ENCODE measurements at regions not wholly inside any gene's neighbourhood (a gene's known extent, or its start where the extent isn't known, plus 50 kb on each side); places are given as distances from the start of the nearest gene placed in this dataset.

- H3K27ac ChIP-seq (ENCODE audit: control insufficient read depth, insufficient read depth): no peak overlapping the region
- TF ChIP-seq FOXK2 (IDR thresholded peaks at IDR 0.05) (no peak), SIX5 (IDR thresholded peaks at IDR 0.05; ENCODE audit: low read depth, low read length, severe bottlenecking) (no peak), ZNF207 (IDR thresholded peaks at IDR 0.05; ENCODE audit: borderline replicate concordance) (no peak), USF1 (IDR thresholded peaks at IDR 0.05; ENCODE audit: borderline replicate concordance, extremely low read length, insufficient read depth, low read depth, low read length) (no peak), MXI1 (IDR thresholded peaks at IDR 0.05; ENCODE audit: low read depth, low read length) (no peak), E2F8 (IDR thresholded peaks at IDR 0.05; ENCODE audit: low read depth, partially characterized antibody) (no peak), HDGF (IDR thresholded peaks at IDR 0.05) (no peak), USF2 (IDR thresholded peaks at IDR 0.05; ENCODE audit: borderline replicate concordance, low read depth, low read length) (no peak), POU2F2 (IDR thresholded peaks at IDR 0.05; ENCODE audit: borderline replicate concordance, low read depth, low read length) (no peak)
- CTCF ChIA-PET: no interaction called here
- SMC1A ChIA-PET (ENCODE audit: uncharacterized antibody, unreplicated experiment): no interaction called here
- no peaks in the 10 kb centered on the region for H3K36me3 ChIP-seq (ENCODE audit: control insufficient read depth in 2 of 2, insufficient read depth in 2 of 2, low read length in 1 of 2)
- no peak for ATAC-seq
- in situ Hi-C loops (cut with MboI): no loop called here
- no peak for DNase-seq (ENCODE audit: low read depth, low spot score)
- intact Hi-C loops (cut with micrococcal nuclease; ENCODE audit: unreplicated experiment): no loop called here
- H3K79me2 ChIP-seq (ENCODE audit: control insufficient read depth, insufficient read depth, low read length): no peaks in the 10 kb centered on the region
- H4K20me1 ChIP-seq (ENCODE audit: control insufficient read depth, insufficient read depth): no peaks in the 10 kb centered on the region
- WGBS (ENCODE audit: insufficient coverage, insufficient replicate concordance, low lambda C conversion rate, missing lambda C conversion rate): 0% methylated on average over 2 of the region's 2 CpGs
- no TSS peak for BruUV-seq (replicated peaks)
- FAIRE-seq: no peak
- no peaks in the 10 kb centered on the region for H3K4me1 ChIP-seq (ENCODE audit: control insufficient read depth, insufficient read depth, low read length)
- RAD21 ChIA-PET (ENCODE audit: unreplicated experiment): no interaction called here
- H3K27me3 ChIP-seq (replicated peaks in 1 of 2; ENCODE audit: control insufficient read depth in 2 of 2, insufficient read depth in 2 of 2, low read length in 1 of 2): no peaks in the 10 kb centered on the region
- H3K9ac ChIP-seq (ENCODE audit: control insufficient read depth, insufficient read depth, low read length): no peak overlapping the region
- no peak overlapping the region for H3K4me3 ChIP-seq
- H2AFZ ChIP-seq (ENCODE audit: control insufficient read depth, low read depth, low read length): no peak overlapping the region
- no peak overlapping the region for H3K4me2 ChIP-seq (ENCODE audit: control insufficient read depth, insufficient read depth)
- no peaks in the 10 kb centered on the region for H3K9me3 ChIP-seq (replicated peaks; ENCODE audit: control insufficient read depth, insufficient read depth, low read length)
- POLR2A ChIA-PET: no interaction called here
These were observed 629.7 kb upstream of the FZD8 start for GRCh38 chr10:36271627-36272340.
